Vagina (tissue), 2 donors: ENCODE measurements at regions not wholly inside any gene's neighbourhood (a gene's known extent, or its start where the extent isn't known, plus 50 kb on each side); places are given as distances from the start of the nearest gene placed in this dataset.

ENCODE experiments used
- DNase-seq, 2 donors: peaks; one replicate each; pipeline ENCODE4 v3.0.0-alpha.2; 2017; ENCODE audit errors: extremely low spot score in 2 of 2
- H3K27ac ChIP-seq: fragments of 200-600 bp; sonication (generic); one replicate; pipeline ENCODE4 v1.5.1; 2019
- H3K27me3 ChIP-seq: fragments of 200-600 bp; sonication (generic); one replicate; pipeline ENCODE4 v1.5.1; 2019
- H3K36me3 ChIP-seq, 2 donors: fragments of 200-600 bp; sonication (generic); one replicate each; pipeline ENCODE4 v1.5.1; 2017 to 2019
- H3K4me1 ChIP-seq: fragments of 200-600 bp; sonication (generic); one replicate; pipeline ENCODE4 v1.5.1; 2019
- H3K4me3 ChIP-seq, 2 donors: fragments of 200-600 bp; sonication (generic); 1 replicate in 1 of 2; 2 replicates in 1 of 2; pipeline ENCODE4 v1.5.1; 2016 to 2019
- H3K9me3 ChIP-seq: fragments of 200-600 bp; sonication (generic); one replicate; pipeline ENCODE4 v1.5.1; 2019
- CTCF ChIP-seq, 3 experiments: fragments of 450-650 bp in 2 of 3; fragments of 200-600 bp in 1 of 3; sonication (generic) in 1 of 3; IDR thresholded peaks; one replicate each; pipeline ENCODE4 v1.5.1; 2017 to 2019; ENCODE audit warnings: antibody characterized with exemption in 3 of 3, mild to moderate bottlenecking in 2 of 3, moderate library complexity in 2 of 3
- POLR2A ChIP-seq, 2 donors: fragments of 450-650 bp; IDR thresholded peaks; one replicate each; pipeline ENCODE4 v1.6.1; 2017; ENCODE audit warnings: antibody characterized with exemption in 2 of 2, mild to moderate bottlenecking in 2 of 2, moderate library complexity in 2 of 2
- POLR2AphosphoS5 ChIP-seq, 2 donors: sonication (generic); formaldehyde crosslinking; IDR thresholded peaks; one replicate each; pipeline ENCODE4 v1.9.0; 2017; ENCODE audit warnings: antibody characterized with exemption in 2 of 2, mild to moderate bottlenecking in 2 of 2, low read depth in 1 of 2; ENCODE audit not compliant: insufficient read depth in 1 of 2
- intact Hi-C: fragments of 100-400 bp; cut with DNase I; formaldehyde crosslinking; loops from one replicate; pipeline ENCODE4 v1.15.1; 2023

- intact Hi-C loops = no loop called here
- no peaks in the 10 kb centered on the region for H3K27me3 ChIP-seq
- DNase-seq = no peak
These were observed 156.0 kb upstream of the MLN start for GRCh38 chr6:33959661-33960344.

GRCh38 chr6:33959329-33959651 is 155.5 kb upstream of the MLN start:
- Histone ChIP-seq H3K9me3 (no peaks in the 10 kb centered on the region), H3K4me3 (no peak overlapping the region), H3K27ac (no peak overlapping the region), H3K27me3 (no peaks in the 10 kb centered on the region), H3K36me3 (no peaks in the 10 kb centered on the region), H3K4me1 (peaks cover 12% of the 10 kb centered on the region)
- DNase-seq = no peak
- TF ChIP-seq POLR2A (IDR thresholded peaks at IDR 0.05) (no peak), CTCF (IDR thresholded peaks at IDR 0.05) (no peak), POLR2AphosphoS5 (IDR thresholded peaks at IDR 0.05; ENCODE audit: insufficient read depth in 1 of 2, low read depth in 1 of 2) (no peak)
- intact Hi-C loops = no loop called here

More at GRCh38 chr6:33959661-33960344, 156.0 kb upstream of the MLN start:
- TF ChIP-seq CTCF (IDR thresholded peaks at IDR 0.05) (no peak), POLR2A (IDR thresholded peaks at IDR 0.05) (no peak)
- Histone ChIP-seq H3K4me1 (peaks cover 12% of the 10 kb centered on the region), H3K4me3 (no peak overlapping the region), H3K36me3 (no peaks in the 10 kb centered on the region), H3K9me3 (no peaks in the 10 kb centered on the region), H3K27ac (no peak overlapping the region)

- no peak for DNase-seq
- TF ChIP-seq POLR2AphosphoS5 (IDR thresholded peaks at IDR 0.05; ENCODE audit: insufficient read depth in 1 of 2, low read depth in 1 of 2) (no peak), CTCF (IDR thresholded peaks at IDR 0.05) (no peak), POLR2A (IDR thresholded peaks at IDR 0.05) (no peak)
- no peak overlapping the region for H3K4me3 ChIP-seq
- H3K9me3 ChIP-seq = no peaks in the 10 kb centered on the region
- H3K27ac ChIP-seq = no peak overlapping the region
- no peaks in the 10 kb centered on the region for H3K27me3 ChIP-seq
- H3K36me3 ChIP-seq = no peaks in the 10 kb centered on the region
- intact Hi-C loops = no loop called here
- H3K4me1 ChIP-seq = peaks cover 12% of the 10 kb centered on the region
These were observed 154.9 kb upstream of the MLN start for GRCh38 chr6:33958526-33959328.

GRCh38 chr6:33957892-33958525 is 154.2 kb upstream of the MLN start:
- Histone ChIP-seq H3K27ac (no peak overlapping the region), H3K4me1 (peaks cover 11% of the 10 kb centered on the region), H3K27me3 (no peaks in the 10 kb centered on the region), H3K9me3 (no peaks in the 10 kb centered on the region), H3K36me3 (no peaks in the 10 kb centered on the region), H3K4me3 (no peak overlapping the region)
- TF ChIP-seq CTCF (IDR thresholded peaks at IDR 0.05) (no peak), POLR2AphosphoS5 (IDR thresholded peaks at IDR 0.05; ENCODE audit: insufficient read depth in 1 of 2, low read depth in 1 of 2) (no peak), POLR2A (IDR thresholded peaks at IDR 0.05) (no peak)
- DNase-seq = no peak
- intact Hi-C loops = no loop called here
